ENCODE measurements at regions not wholly inside any gene's neighbourhood (a gene's known extent, or its start where the extent isn't known, plus 50 kb on each side); places are given as distances from the start of the nearest gene placed in this dataset.

DNA sequence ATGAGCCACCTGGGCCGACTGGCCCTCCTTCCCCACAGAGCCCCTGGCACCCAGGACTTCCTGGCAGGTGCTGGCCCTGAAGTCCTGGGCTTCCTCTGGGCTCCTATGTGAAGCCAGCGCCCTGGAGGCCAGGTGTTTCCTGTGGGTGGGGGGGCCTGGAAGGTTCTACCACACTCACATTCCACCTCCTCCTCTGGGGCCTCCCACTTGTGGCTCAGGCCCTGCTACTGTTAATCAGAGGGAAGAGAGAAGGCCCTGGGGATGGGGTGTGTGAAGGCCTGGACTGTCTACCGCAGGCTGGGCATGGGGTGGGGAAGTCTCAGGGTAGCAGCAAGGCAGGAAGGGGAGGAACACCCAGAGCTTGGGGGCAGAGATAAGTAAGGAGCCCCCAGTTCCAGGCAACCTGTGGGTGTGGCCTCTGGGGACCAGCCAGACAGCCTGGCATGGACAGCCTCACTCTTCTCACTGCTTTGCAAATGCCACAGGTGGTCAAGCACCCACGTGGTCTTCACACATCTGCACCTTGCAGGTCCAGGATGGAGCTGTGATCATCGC lies 111.9 kb upstream of the TNRC6C start:
- no peak for TF ChIP-seq POLR2A (IDR thresholded peaks at IDR 0.05)
- TF ChIP-seq, protein P1, sequence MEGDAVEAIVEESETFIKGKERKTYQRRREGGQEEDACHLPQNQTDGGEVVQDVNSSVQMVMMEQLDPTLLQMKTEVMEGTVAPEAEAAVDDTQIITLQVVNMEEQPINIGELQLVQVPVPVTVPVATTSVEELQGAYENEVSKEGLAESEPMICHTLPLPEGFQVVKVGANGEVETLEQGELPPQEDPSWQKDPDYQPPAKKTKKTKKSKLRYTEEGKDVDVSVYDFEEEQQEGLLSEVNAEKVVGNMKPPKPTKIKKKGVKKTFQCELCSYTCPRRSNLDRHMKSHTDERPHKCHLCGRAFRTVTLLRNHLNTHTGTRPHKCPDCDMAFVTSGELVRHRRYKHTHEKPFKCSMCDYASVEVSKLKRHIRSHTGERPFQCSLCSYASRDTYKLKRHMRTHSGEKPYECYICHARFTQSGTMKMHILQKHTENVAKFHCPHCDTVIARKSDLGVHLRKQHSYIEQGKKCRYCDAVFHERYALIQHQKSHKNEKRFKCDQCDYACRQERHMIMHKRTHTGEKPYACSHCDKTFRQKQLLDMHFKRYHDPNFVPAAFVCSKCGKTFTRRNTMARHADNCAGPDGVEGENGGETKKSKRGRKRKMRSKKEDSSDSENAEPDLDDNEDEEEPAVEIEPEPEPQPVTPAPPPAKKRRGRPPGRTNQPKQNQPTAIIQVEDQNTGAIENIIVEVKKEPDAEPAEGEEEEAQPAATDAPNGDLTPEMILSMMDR (IDR thresholded peaks at IDR 0.05): no peak

Data from breast epithelium (tissue), 3 donors.